ENCODE measurements at regions not wholly inside any gene's neighbourhood (a gene's known extent, or its start where the extent isn't known, plus 50 kb on each side); places are given as distances from the start of the nearest gene placed in this dataset.

- H3K27ac ChIP-seq (ENCODE audit: low read length), result no peak overlapping the region
- Mint-ChIP-seq H3K36me3 (no peaks in the 10 kb centered on the region), H3K4me1 (no peaks in the 10 kb centered on the region), H3K27ac (no peak overlapping the region), H3K27me3 (ENCODE audit: low read depth in 2 of 2) (peaks cover 0 to 9% of the 10 kb centered on the region in 2 donors), H3K4me3 (no peak overlapping the region), H3K9me3 (no peaks in the 10 kb centered on the region)
- no peaks in the 10 kb centered on the region for H3K27me3 ChIP-seq (ENCODE audit: control insufficient read depth, insufficient read depth, low read length)
- H3K4me1 ChIP-seq (ENCODE audit: control insufficient read depth, insufficient read depth, low read length), result no peaks in the 10 kb centered on the region
- H3K36me3 ChIP-seq (ENCODE audit: control insufficient read depth, insufficient read depth, low read length), result no peaks in the 10 kb centered on the region
- 85% methylated on average over 5 of the region's 6 CpGs for WGBS (ENCODE audit: insufficient coverage)
- intact Hi-C loops (cut with micrococcal nuclease), result no loop called here
- ATAC-seq, result no peak
- no peak for DNase-seq
- H3K4me3 ChIP-seq (ENCODE audit: low read length), result no peak overlapping the region
- H3K9me3 ChIP-seq (ENCODE audit: control insufficient read depth, insufficient read depth, low read length), result no peaks in the 10 kb centered on the region
- no peak for TF ChIP-seq CTCF (IDR thresholded peaks at IDR 0.05)
Observed at GRCh38 chrX:39841604-39842003, 256.2 kb downstream of the BCOR start.

GRCh38 chrX:39842281-39842973, 255.3 kb downstream of the BCOR start:
- 100% methylated on average over 5 of the region's 10 CpGs for WGBS (ENCODE audit: insufficient coverage)
- Histone ChIP-seq H3K36me3 (ENCODE audit: control insufficient read depth, insufficient read depth, low read length) (no peaks in the 10 kb centered on the region), H3K27me3 (ENCODE audit: control insufficient read depth, insufficient read depth, low read length) (no peaks in the 10 kb centered on the region), H3K9me3 (ENCODE audit: control insufficient read depth, insufficient read depth, low read length) (no peaks in the 10 kb centered on the region), H3K27ac (ENCODE audit: low read length) (no peak overlapping the region), H3K4me1 (ENCODE audit: control insufficient read depth, insufficient read depth, low read length) (no peaks in the 10 kb centered on the region), H3K4me3 (ENCODE audit: low read length) (no peak overlapping the region)
- H3K9me3 Mint-ChIP-seq, result no peaks in the 10 kb centered on the region
- no peak for DNase-seq
- no peak for TF ChIP-seq CTCF (IDR thresholded peaks at IDR 0.05)
- intact Hi-C loops (cut with micrococcal nuclease), result no loop called here
- no peaks in the 10 kb centered on the region for H3K4me1 Mint-ChIP-seq
- H3K27me3 Mint-ChIP-seq (ENCODE audit: low read depth in 2 of 2), result peaks cover 0 to 9% of the 10 kb centered on the region in 2 donors
- H3K36me3 Mint-ChIP-seq, result no peaks in the 10 kb centered on the region
- ATAC-seq, result no peak
- H3K27ac Mint-ChIP-seq, result no peak overlapping the region
- no peak overlapping the region for H3K4me3 Mint-ChIP-seq

GRCh38 chrX:39843318-39843717, 254.4 kb downstream of the BCOR start:
- no peaks in the 10 kb centered on the region for H3K36me3 ChIP-seq (ENCODE audit: control insufficient read depth, insufficient read depth, low read length)
- intact Hi-C loops (cut with micrococcal nuclease), result no loop called here
- no peak for DNase-seq
- WGBS (ENCODE audit: insufficient coverage), result 92% methylated on average over 4 of the region's 4 CpGs
- H3K4me1 ChIP-seq (ENCODE audit: control insufficient read depth, insufficient read depth, low read length), result no peaks in the 10 kb centered on the region
- no peaks in the 10 kb centered on the region for H3K9me3 ChIP-seq (ENCODE audit: control insufficient read depth, insufficient read depth, low read length)
- Mint-ChIP-seq H3K4me1 (no peaks in the 10 kb centered on the region), H3K36me3 (no peaks in the 10 kb centered on the region), H3K4me3 (no peak overlapping the region), H3K27me3 (ENCODE audit: low read depth in 2 of 2) (peaks cover 0 to 9% of the 10 kb centered on the region in 2 donors), H3K27ac (no peak overlapping the region), H3K9me3 (no peaks in the 10 kb centered on the region)
- H3K27ac ChIP-seq (ENCODE audit: low read length), result no peak overlapping the region
- H3K27me3 ChIP-seq (ENCODE audit: control insufficient read depth, insufficient read depth, low read length), result no peaks in the 10 kb centered on the region
- TF ChIP-seq CTCF (IDR thresholded peaks at IDR 0.05), result no peak
- ATAC-seq, result no peak
- H3K4me3 ChIP-seq (ENCODE audit: low read length), result no peak overlapping the region

- no peaks in the 10 kb centered on the region for H3K9me3 ChIP-seq (ENCODE audit: control insufficient read depth, insufficient read depth, low read length)
- no peak overlapping the region for H3K27ac ChIP-seq (ENCODE audit: low read length)
- Mint-ChIP-seq H3K4me3 (no peak overlapping the region), H3K36me3 (no peaks in the 10 kb centered on the region), H3K9me3 (no peaks in the 10 kb centered on the region), H3K4me1 (peaks cover 0 to 5% of the 10 kb centered on the region in 2 donors), H3K27ac (no peak overlapping the region), H3K27me3 (ENCODE audit: low read depth in 2 of 2) (peaks cover 0 to 15% of the 10 kb centered on the region in 2 donors)
- H3K4me3 ChIP-seq (ENCODE audit: low read length), result no peak overlapping the region
- DNase-seq (no peak), ATAC-seq (no peak)
- H3K27me3 ChIP-seq (ENCODE audit: control insufficient read depth, insufficient read depth, low read length), result no peaks in the 10 kb centered on the region
- intact Hi-C loops (cut with micrococcal nuclease), result no loop called here
- H3K4me1 ChIP-seq (ENCODE audit: control insufficient read depth, insufficient read depth, low read length), result no peaks in the 10 kb centered on the region
- no peak for TF ChIP-seq CTCF (IDR thresholded peaks at IDR 0.05)
- WGBS (ENCODE audit: insufficient coverage), result 85% methylated on average over 4 of the region's 9 CpGs
- H3K36me3 ChIP-seq (ENCODE audit: control insufficient read depth, insufficient read depth, low read length), result no peaks in the 10 kb centered on the region
Observed at GRCh38 chrX:39845233-39845632, 252.5 kb downstream of the BCOR start.

All from natural killer cell (primary cell).